Fibroblast of pulmonary artery (primary cell): ENCODE measurements at regions not wholly inside any gene's neighbourhood (a gene's known extent, or its start where the extent isn't known, plus 50 kb on each side); places are given as distances from the start of the nearest gene placed in this dataset.

Experiments used
- DNase-seq: peaks from one replicate; pipeline ENCODE4 v3.0.0-alpha.2; 2010; ENCODE audit warnings: low read depth
- H3K4me3 ChIP-seq: replicated peaks from 2 replicates; pipeline ENCODE4 v1.5.1; 2011; ENCODE audit warnings: low read depth, mild to moderate bottlenecking, control low read depth, low read length, moderate library complexity
- TF ChIP-seq, protein P1 (sequence below): IDR thresholded peaks from 2 replicates; pipeline ENCODE4 v1.5.1; 2011; ENCODE audit warnings: mild to moderate bottlenecking, control low read depth, low read length, inconsistent platforms; ENCODE audit errors: missing control alignments

DNA sequence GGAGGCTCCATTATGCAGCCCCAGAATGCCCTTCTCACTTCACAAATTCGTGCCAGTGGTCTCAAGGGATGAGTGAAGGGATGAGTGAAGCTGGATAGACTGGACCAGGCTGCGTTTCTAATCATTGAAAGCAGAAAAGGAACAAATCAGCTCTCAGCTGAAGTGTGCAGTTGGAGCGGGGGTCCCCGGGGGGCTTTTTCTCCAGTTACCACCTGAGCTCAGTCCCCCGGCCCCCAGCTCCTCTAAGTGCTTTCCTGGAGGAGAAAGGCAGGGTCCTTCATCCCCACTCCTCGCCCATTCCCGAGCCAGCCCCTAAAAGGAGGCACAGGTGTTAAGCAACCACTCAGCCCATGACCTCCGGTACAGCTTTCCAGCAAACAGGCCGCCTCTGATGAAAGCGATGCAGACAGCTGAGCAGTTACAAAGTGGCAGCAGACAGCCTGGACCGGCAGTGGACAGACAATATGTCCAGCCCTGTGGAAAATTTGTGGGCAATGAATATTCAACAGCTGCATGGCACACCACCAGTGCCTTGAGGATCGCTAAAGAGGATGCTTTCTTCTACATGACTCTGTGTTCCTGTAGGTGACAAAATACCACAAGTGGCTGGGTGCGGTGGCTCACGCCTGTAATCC is 110.7 kb upstream of the UBL3 start:
- TF ChIP-seq, protein P1, sequence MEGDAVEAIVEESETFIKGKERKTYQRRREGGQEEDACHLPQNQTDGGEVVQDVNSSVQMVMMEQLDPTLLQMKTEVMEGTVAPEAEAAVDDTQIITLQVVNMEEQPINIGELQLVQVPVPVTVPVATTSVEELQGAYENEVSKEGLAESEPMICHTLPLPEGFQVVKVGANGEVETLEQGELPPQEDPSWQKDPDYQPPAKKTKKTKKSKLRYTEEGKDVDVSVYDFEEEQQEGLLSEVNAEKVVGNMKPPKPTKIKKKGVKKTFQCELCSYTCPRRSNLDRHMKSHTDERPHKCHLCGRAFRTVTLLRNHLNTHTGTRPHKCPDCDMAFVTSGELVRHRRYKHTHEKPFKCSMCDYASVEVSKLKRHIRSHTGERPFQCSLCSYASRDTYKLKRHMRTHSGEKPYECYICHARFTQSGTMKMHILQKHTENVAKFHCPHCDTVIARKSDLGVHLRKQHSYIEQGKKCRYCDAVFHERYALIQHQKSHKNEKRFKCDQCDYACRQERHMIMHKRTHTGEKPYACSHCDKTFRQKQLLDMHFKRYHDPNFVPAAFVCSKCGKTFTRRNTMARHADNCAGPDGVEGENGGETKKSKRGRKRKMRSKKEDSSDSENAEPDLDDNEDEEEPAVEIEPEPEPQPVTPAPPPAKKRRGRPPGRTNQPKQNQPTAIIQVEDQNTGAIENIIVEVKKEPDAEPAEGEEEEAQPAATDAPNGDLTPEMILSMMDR: no peak
- no peak overlapping the region for H3K4me3 ChIP-seq
- no peak for DNase-seq

- H3K4me3 ChIP-seq: no peak overlapping the region
- TF ChIP-seq, protein P1: no peak
- DNase-seq: no peak
Observed at GRCh38 chr13:29959603-29960002, 109.2 kb upstream of the UBL3 start.

GRCh38 chr13:29959086-29959485 is 108.7 kb upstream of the UBL3 start:
- H3K4me3 ChIP-seq: no peak overlapping the region
- no peak for DNase-seq
- TF ChIP-seq, protein P1: no peak

GRCh38 chr13:29958476-29958875 is 108.1 kb upstream of the UBL3 start:
- H3K4me3 ChIP-seq: no peak overlapping the region
- TF ChIP-seq, protein P1: no peak
- no peak for DNase-seq

DNA sequence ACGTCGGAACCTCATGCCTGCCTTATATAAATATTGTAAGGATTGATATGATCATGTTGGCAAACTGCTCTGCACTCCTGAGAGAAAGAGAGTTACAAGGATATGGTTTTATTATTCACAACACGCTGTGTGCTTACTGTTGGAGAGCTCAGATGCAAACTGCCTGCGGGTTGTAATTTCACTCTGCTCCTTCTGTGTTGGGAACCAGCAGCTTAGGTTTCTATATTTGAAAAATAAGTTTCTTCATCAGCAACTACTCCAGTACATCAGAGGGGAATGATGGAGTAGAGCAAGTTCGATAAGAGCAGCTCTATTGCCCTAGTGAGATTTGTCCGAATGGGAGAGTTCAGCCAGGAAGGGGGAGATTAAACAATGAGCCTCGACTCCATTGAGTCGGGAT is 106.9 kb upstream of the UBL3 start:
- no peak overlapping the region for H3K4me3 ChIP-seq

DNA sequence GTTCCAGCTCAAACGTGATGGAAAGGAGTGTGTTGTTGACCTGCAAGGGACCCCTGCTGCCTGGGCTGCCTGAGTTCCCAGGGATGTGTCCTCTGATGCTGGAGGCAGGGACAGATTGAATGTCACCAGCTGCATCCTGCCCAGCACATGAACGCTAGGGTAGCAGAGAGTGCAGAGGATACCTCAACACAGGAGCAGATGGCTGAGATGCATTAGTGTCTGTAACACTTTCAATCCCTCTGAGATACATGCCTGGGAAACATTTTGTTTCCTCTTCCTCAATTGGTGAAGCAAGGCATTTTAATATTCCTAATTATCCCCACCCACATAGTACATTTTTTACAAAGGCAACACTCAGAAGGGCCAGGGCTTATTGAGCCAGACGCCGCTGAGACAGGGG is 106.4 kb upstream of the UBL3 start:
- no peak for DNase-seq
- H3K4me3 ChIP-seq: no peak overlapping the region
- TF ChIP-seq, protein P1: no peak

More for the DNA sequence above, 106.9 kb upstream of the UBL3 start:
- DNase-seq: no peak
- TF ChIP-seq, protein P1: no peak

DNA sequence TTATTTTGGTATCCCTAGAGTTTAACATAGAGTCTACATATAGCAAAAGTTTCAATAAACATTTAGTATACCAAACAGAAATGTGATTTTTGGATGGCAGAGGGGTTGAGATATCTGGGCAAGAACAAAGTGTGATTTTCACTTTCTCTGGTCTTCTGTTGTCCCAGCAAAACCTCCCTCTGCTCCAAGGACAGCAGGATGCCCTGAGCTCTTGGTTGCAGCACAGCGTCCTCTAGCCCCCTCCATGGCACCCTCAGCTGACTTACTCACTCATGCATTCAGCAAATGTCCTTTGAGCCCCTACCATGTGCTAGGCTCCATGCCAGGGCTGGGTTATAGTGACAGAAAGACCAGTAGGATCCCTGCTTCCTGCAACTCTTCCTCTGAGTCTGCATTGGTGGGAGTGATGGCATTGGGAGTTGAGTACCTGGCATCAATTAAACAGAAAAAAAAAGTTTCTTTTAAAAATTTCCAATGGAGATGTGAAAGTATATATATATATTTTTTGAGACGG is 104.8 kb upstream of the UBL3 start:
- H3K4me3 ChIP-seq: no peak overlapping the region
- no peak for DNase-seq
- TF ChIP-seq, protein P1: no peak
